Neural cell (in vitro differentiated cells): ENCODE measurements at regions not wholly inside any gene's neighbourhood (a gene's known extent, or its start where the extent isn't known, plus 50 kb on each side); places are given as distances from the start of the nearest gene placed in this dataset.

ENCODE experiments used
- EP300 ChIP-seq: fragments of 450-650 bp; conservative IDR thresholded peaks from 2 replicates; pipeline ENCODE4 v1.6.1; 2014; ENCODE audit warnings: antibody characterized with exemption, mild to moderate bottlenecking, moderate library complexity; ENCODE audit not compliant: poor library complexity, severe bottlenecking
- EZH2 ChIP-seq: fragments of 200-600, 300-800 bp; shearing (Covaris generic), sonication (generic); IDR thresholded peaks from 2 replicates; pipeline ENCODE4 v1.6.1; 2014; ENCODE audit warnings: antibody characterized with exemption, low read length, borderline replicate concordance, mild to moderate bottlenecking; ENCODE audit not compliant: insufficient read depth, poor library complexity, severe bottlenecking
- POLR2AphosphoS5 ChIP-seq: IDR thresholded peaks from 2 replicates; pipeline ENCODE4 v1.6.1; 2012
- RAD21 ChIP-seq: fragments of 450-650 bp; conservative IDR thresholded peaks from 2 replicates; pipeline ENCODE4 v1.6.1; 2014; ENCODE audit warnings: antibody characterized with exemption, mild to moderate bottlenecking, moderate library complexity
- TF ChIP-seq, protein P1 (sequence below): fragments of 450-650 bp; IDR thresholded peaks from 2 replicates; pipeline ENCODE4 v1.5.1; 2014; ENCODE audit warnings: antibody characterized with exemption, mild to moderate bottlenecking, moderate library complexity; ENCODE audit not compliant: poor library complexity, severe bottlenecking

GRCh38 chr14:95437715-95438114 lies 78.7 kb downstream of the SYNE3 start:
- no peak for TF ChIP-seq RAD21
- TF ChIP-seq EP300 = no peak
- no peak for TF ChIP-seq POLR2AphosphoS5
- no peak for TF ChIP-seq EZH2
- TF ChIP-seq, protein P1, sequence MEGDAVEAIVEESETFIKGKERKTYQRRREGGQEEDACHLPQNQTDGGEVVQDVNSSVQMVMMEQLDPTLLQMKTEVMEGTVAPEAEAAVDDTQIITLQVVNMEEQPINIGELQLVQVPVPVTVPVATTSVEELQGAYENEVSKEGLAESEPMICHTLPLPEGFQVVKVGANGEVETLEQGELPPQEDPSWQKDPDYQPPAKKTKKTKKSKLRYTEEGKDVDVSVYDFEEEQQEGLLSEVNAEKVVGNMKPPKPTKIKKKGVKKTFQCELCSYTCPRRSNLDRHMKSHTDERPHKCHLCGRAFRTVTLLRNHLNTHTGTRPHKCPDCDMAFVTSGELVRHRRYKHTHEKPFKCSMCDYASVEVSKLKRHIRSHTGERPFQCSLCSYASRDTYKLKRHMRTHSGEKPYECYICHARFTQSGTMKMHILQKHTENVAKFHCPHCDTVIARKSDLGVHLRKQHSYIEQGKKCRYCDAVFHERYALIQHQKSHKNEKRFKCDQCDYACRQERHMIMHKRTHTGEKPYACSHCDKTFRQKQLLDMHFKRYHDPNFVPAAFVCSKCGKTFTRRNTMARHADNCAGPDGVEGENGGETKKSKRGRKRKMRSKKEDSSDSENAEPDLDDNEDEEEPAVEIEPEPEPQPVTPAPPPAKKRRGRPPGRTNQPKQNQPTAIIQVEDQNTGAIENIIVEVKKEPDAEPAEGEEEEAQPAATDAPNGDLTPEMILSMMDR = no peak
